Loucy (cell line): ENCODE measurements at regions not wholly inside any gene's neighbourhood (a gene's known extent, or its start where the extent isn't known, plus 50 kb on each side); places are given as distances from the start of the nearest gene placed in this dataset.

Experiments used
- EZH2phosphoT487 ChIP-seq: fragments of 200-600 bp; IDR thresholded peaks from 2 replicates; pipeline ENCODE4 v1.6.1; 2018; ENCODE audit warnings: antibody characterized with exemption, mild to moderate bottlenecking, moderate library complexity, borderline replicate concordance
- TF ChIP-seq, protein P1 (sequence below): fragments of 200-600 bp; sonication (generic); conservative IDR thresholded peaks from 2 replicates; pipeline ENCODE4 v1.5.1; 2014; ENCODE audit warnings: mild to moderate bottlenecking, antibody characterized with exemption, low read length

DNA sequence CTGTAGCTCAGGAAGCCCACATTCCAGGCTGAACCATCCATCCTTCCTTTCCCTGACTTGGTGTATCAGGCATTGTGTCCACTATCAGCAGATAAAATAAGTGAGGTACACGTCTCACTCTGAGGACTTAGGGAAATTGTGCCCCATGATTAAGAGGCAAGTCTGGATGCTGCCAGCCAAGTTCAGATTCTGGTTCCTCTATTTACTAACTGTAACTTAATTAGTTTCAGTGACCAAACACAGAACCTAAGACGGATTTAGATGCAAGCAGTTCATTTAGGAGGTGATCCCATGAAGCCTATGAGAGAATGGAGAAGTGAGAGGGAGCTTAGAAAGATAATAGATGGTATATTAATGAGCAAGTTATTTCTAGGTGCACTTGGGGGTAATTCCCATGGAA, 56.6 kb upstream of the PACRGL start:
- TF ChIP-seq, protein P1, sequence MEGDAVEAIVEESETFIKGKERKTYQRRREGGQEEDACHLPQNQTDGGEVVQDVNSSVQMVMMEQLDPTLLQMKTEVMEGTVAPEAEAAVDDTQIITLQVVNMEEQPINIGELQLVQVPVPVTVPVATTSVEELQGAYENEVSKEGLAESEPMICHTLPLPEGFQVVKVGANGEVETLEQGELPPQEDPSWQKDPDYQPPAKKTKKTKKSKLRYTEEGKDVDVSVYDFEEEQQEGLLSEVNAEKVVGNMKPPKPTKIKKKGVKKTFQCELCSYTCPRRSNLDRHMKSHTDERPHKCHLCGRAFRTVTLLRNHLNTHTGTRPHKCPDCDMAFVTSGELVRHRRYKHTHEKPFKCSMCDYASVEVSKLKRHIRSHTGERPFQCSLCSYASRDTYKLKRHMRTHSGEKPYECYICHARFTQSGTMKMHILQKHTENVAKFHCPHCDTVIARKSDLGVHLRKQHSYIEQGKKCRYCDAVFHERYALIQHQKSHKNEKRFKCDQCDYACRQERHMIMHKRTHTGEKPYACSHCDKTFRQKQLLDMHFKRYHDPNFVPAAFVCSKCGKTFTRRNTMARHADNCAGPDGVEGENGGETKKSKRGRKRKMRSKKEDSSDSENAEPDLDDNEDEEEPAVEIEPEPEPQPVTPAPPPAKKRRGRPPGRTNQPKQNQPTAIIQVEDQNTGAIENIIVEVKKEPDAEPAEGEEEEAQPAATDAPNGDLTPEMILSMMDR: no peak
- TF ChIP-seq EZH2phosphoT487: no peak
